Loucy (cell line): ENCODE measurements at regions not wholly inside any gene's neighbourhood (a gene's known extent, or its start where the extent isn't known, plus 50 kb on each side); places are given as distances from the start of the nearest gene placed in this dataset.

Source experiments
- CTCF ChIP-seq: fragments of 200-600 bp; sonication (generic); conservative IDR thresholded peaks from 2 replicates; pipeline ENCODE4 v1.5.1; 2014; ENCODE audit warnings: mild to moderate bottlenecking, antibody characterized with exemption, low read length
- EZH2phosphoT487 ChIP-seq: fragments of 200-600 bp; IDR thresholded peaks from 2 replicates; pipeline ENCODE4 v1.6.1; 2018; ENCODE audit warnings: antibody characterized with exemption, mild to moderate bottlenecking, moderate library complexity, borderline replicate concordance

DNA sequence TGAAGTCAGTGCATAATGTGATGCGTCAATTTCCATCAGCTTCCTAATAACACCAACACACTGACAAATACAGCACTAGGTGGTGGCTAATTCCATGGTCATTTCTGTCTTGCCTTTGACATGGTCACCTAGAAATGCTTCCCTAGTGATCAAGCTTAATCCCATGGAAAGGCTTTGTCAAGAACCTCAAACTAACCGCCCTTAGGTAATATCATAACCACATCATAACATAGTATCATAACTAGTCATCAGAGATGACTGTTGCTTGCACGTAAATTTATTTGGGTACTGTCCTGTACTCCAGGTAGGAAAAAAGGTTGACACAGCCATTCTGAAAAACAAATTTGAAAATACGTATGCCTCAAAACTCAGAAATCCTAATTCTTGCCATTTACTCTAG is 471.8 kb downstream of the IRS1 start:
- TF ChIP-seq CTCF (no peak), EZH2phosphoT487 (no peak)
